HG02870 (cell line): ENCODE measurements at regions not wholly inside any gene's neighbourhood (a gene's known extent, or its start where the extent isn't known, plus 50 kb on each side); places are given as distances from the start of the nearest gene placed in this dataset.
"Not testable (repeated sequence)": the region's sequence is repeated elsewhere in the genome, so short reads cannot be mapped to it uniquely, and the experiment has no call there.

Source experiments
- ATAC-seq: cut with Tn5 transposase; IDR thresholded peaks from one replicate; pipeline ENCODE4 v1.9.1; 2021; ENCODE audit warnings: mild to moderate bottlenecking, moderate library complexity; ENCODE audit not compliant: unreplicated experiment

GRCh38 chrX:118212817-118213183, 96.2 kb upstream of the KLHL13 start:
- peak; percentile 74 for ATAC-seq

GRCh38 chrX:118215346-118215745, 98.7 kb upstream of the KLHL13 start:
- ATAC-seq, result no peak

GRCh38 chrX:118216087-118216486, 99.5 kb upstream of the KLHL13 start:
- no peak for ATAC-seq

GRCh38 chrX:118216509-118216908, 99.9 kb upstream of the KLHL13 start:
- ATAC-seq, result no peak

GRCh38 chrX:118218079-118218478, 101.5 kb upstream of the KLHL13 start:
- ATAC-seq, result no peak

GRCh38 chrX:118218940-118219339, 102.3 kb upstream of the KLHL13 start:
- no peak for ATAC-seq

- no peak for ATAC-seq
These were observed 103.3 kb upstream of the KLHL13 start for GRCh38 chrX:118219866-118220265.

- no peak for ATAC-seq
These were observed 103.9 kb upstream of the KLHL13 start for GRCh38 chrX:118220509-118220908.

- no peak for ATAC-seq
These were observed 104.7 kb upstream of the KLHL13 start for GRCh38 chrX:118221270-118221669.

GRCh38 chrX:118221733-118222132, 105.1 kb upstream of the KLHL13 start:
- ATAC-seq, result no peak

GRCh38 chrX:118222421-118222820, 105.8 kb upstream of the KLHL13 start:
- ATAC-seq, result no peak

GRCh38 chrX:118225711-118226428, 109.3 kb upstream of the KLHL13 start:
- peak; percentile 69 for ATAC-seq

- ATAC-seq, result no peak
These were observed 111.4 kb upstream of the KLHL13 start for GRCh38 chrX:118228041-118228440.

GRCh38 chrX:118228456-118228855, 111.8 kb upstream of the KLHL13 start:
- ATAC-seq, result no peak

GRCh38 chrX:118231464-118231863, 114.4 kb upstream of the WDR44 start:
- ATAC-seq, result no peak

- no peak for ATAC-seq
These were observed 106.6 kb upstream of the WDR44 start for GRCh38 chrX:118239178-118239870.

- ATAC-seq, result no peak
These were observed 105.8 kb upstream of the WDR44 start for GRCh38 chrX:118239913-118240698.

GRCh38 chrX:118246961-118247360, 98.9 kb upstream of the WDR44 start:
- ATAC-seq, result not testable (repeated sequence)

GRCh38 chrX:118249146-118249545, 96.8 kb upstream of the WDR44 start:
- ATAC-seq, result no peak

- no peak for ATAC-seq
These were observed 95.5 kb upstream of the WDR44 start for GRCh38 chrX:118250445-118250844.

GRCh38 chrX:118251271-118251670, 94.6 kb upstream of the WDR44 start:
- no peak for ATAC-seq

GRCh38 chrX:118252967-118253366, 92.9 kb upstream of the WDR44 start:
- no peak for ATAC-seq
